GM12865 (cell line): ENCODE measurements at regions not wholly inside any gene's neighbourhood (a gene's known extent, or its start where the extent isn't known, plus 50 kb on each side); places are given as distances from the start of the nearest gene placed in this dataset.

Source experiments
- DNase-seq: peaks from one replicate; pipeline ENCODE4 v3.0.0; 2010; ENCODE audit warnings: low read depth
- H3K4me3 ChIP-seq: 2 replicates; pipeline ENCODE4 v1.5.1; 2011; ENCODE audit warnings: mild to moderate bottlenecking, low read depth, low read length, control low read depth
- TF ChIP-seq, protein P1 (sequence below): IDR thresholded peaks from 2 replicates; pipeline ENCODE4 v1.5.1; 2011; ENCODE audit warnings: low read length, control low read depth, low read depth, inconsistent platforms; ENCODE audit not compliant: insufficient read depth; ENCODE audit errors: missing control alignments

DNA sequence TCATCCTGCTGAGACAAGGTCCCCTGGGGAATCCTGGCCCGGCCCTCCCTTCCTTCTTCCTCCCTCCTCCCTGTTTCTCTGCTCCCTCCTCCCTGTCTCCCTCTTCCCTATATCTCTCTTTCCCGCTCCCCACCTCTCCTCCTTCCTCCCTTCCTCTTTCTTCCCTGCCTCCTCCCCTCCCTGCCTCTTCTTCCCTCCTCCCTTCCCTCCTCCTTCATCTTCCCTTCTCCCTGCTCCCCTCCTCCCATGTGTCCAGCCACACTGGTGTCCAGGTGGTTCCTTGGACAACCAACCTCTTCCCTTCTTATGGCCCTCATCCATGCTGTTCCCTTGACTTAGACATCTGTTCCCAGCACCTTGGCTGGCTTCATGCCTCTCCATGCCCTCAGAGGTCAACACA is 258.1 kb downstream of the MN1 start:
- no peak for DNase-seq
- TF ChIP-seq, protein P1, sequence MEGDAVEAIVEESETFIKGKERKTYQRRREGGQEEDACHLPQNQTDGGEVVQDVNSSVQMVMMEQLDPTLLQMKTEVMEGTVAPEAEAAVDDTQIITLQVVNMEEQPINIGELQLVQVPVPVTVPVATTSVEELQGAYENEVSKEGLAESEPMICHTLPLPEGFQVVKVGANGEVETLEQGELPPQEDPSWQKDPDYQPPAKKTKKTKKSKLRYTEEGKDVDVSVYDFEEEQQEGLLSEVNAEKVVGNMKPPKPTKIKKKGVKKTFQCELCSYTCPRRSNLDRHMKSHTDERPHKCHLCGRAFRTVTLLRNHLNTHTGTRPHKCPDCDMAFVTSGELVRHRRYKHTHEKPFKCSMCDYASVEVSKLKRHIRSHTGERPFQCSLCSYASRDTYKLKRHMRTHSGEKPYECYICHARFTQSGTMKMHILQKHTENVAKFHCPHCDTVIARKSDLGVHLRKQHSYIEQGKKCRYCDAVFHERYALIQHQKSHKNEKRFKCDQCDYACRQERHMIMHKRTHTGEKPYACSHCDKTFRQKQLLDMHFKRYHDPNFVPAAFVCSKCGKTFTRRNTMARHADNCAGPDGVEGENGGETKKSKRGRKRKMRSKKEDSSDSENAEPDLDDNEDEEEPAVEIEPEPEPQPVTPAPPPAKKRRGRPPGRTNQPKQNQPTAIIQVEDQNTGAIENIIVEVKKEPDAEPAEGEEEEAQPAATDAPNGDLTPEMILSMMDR = no peak
- no peak overlapping the region for H3K4me3 ChIP-seq

DNA sequence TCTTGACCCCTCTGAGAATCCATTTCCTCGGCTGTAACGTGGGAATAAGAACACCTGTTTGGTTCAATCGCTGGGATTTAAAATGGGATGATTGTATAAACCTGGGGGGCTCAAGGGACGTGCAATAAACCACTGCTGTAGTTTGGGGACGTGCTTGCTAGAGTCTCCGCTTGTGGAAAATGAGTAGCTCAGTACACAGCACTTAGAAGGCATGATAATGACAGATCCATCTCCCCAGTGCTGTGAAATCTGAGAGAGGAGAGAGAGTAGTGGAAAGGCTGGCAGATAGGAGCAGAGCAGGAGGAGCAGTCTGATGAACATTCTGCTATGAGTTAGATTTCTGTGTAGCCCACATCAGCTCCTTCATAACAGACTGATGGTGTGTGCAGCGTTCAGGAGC is 256.5 kb downstream of the MN1 start:
- no peak overlapping the region for H3K4me3 ChIP-seq
- TF ChIP-seq, protein P1 = no peak
- no peak for DNase-seq

DNA sequence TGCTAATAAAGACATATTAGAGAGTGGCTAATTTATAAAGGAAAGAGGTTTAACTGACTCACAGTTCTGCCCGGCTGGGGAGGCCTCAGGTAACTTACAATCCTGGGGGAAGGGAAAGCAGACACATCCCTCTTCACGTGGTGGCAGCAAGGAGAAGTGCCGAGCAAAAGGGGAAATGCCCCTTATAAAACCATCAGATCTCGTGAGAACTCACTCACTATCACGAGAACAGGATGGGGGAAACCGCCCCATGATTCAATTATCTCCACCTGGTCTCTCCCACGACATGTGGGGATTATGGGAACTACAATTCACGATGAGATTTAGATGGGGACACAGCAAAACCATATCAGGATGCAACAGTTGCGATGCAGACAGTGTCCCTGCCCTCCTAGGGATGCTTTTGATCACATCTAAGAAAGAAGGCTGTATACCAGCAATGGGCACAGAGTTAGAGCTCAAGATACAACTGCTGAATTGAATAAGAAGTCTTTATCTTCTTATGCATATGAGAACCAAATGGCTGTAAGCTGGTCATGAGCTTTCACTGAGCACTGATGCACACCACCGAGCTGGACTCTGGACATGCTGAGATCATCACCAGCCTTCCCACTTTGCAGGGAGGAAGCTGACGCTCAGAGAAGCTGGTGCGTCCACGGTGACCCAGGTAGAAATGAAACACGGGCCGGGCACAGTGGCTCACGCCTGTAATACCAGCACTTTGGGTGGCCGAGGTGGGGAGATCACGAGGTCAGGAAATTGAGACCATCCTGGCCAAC is 255.2 kb downstream of the MN1 start:
- no peak overlapping the region for H3K4me3 ChIP-seq
- TF ChIP-seq, protein P1 = no peak
- DNase-seq = no peak

DNA sequence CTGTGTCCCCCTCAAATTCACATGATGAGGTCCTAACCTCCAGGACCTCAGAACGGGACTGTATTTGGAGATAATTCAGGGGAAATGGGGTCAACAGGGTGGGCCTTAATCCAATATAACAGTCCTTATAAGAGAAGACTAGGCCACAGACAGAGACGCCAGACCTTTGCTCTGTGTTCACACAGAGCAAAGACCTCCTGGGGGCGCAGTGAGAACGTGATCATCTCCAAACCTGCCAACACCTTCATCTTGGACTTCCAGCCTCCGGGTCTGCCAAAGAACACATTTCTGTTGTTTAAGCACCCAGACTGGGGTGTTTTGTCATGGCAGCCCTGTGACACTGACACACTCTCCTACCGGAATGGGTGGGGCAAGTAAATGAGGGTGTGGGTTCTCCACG is 250.2 kb downstream of the MN1 start:
- no peak overlapping the region for H3K4me3 ChIP-seq
- TF ChIP-seq, protein P1 = no peak

DNA sequence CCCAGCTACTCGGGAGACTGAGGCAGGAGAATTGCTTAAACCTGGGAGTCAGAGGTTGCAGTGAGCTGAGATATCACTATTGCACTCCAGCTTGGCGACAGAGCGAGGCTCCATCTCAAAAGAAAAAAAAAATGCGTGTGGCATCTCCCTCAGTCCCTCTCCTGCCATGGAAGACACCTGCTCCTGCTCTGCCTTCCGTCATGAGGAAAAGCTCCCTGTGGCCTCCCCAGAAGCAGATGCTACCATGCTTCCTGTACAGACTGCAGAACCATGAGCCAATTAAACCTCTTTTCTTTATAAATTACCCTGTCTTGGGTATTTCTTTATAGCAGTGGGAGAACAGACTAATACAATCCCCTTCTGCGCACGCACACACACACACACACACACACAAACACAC is 249.4 kb downstream of the MN1 start:
- no peak overlapping the region for H3K4me3 ChIP-seq
- TF ChIP-seq, protein P1 = no peak
- no peak for DNase-seq

More for the DNA sequence above, 250.2 kb downstream of the MN1 start:
- DNase-seq = no peak

DNA sequence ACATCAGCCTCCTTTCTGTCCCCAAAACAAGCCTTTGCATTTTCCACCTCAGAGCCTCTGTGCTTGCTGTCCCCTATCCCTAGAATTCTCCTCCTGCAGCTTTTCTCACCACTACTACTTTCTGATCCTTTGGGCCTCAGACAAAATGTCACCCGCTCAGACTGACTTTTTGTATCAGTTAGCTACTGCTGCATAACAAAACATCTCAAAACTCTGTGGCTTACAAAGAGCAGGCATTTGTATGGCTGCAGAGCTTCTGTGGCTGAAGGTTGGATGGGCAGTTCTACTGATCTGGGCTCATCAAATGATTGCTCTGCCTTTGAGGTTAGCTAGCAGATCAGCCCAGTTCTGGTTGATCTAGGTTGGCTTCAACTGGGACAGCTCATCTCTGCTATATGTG is 248.7 kb downstream of the MN1 start:
- TF ChIP-seq, protein P1 = no peak
- no peak overlapping the region for H3K4me3 ChIP-seq
- no peak for DNase-seq
